HK-2 (cell line): ENCODE measurements at regions not wholly inside any gene's neighbourhood (a gene's known extent, or its start where the extent isn't known, plus 50 kb on each side); places are given as distances from the start of the nearest gene placed in this dataset.

Source experiments
- DNase-seq: peaks from one replicate; pipeline ENCODE4 v3.0.0-alpha.2; 2018; ENCODE audit not compliant: unreplicated experiment

GRCh38 chr7:118298771-118299170 is 74.3 kb downstream of the ANKRD7 start:
- DNase-seq = no peak

- DNase-seq = no peak
Observed at GRCh38 chr7:118300177-118300576, 75.7 kb downstream of the ANKRD7 start.

GRCh38 chr7:118304100-118304499 is 79.6 kb downstream of the ANKRD7 start:
- no peak for DNase-seq

- no peak for DNase-seq
Observed at GRCh38 chr7:118305671-118306070, 81.2 kb downstream of the ANKRD7 start.

GRCh38 chr7:118306771-118307170 is 82.3 kb downstream of the ANKRD7 start:
- DNase-seq = no peak

GRCh38 chr7:118311121-118311836 is 86.8 kb downstream of the ANKRD7 start:
- DNase-seq = no peak

- no peak for DNase-seq
Observed at GRCh38 chr7:118312051-118312450, 87.5 kb downstream of the ANKRD7 start.

GRCh38 chr7:118312966-118313365 is 88.5 kb downstream of the ANKRD7 start:
- DNase-seq = no peak

GRCh38 chr7:118324790-118325449 is 100.4 kb downstream of the ANKRD7 start:
- DNase-seq = no peak

- no peak for DNase-seq
Observed at GRCh38 chr7:118325450-118325808, 100.9 kb downstream of the ANKRD7 start.

GRCh38 chr7:118327174-118327573 is 102.7 kb downstream of the ANKRD7 start:
- DNase-seq = no peak

GRCh38 chr7:118328505-118329211 is 104.2 kb downstream of the ANKRD7 start:
- DNase-seq = no peak

GRCh38 chr7:118330388-118330787 is 105.9 kb downstream of the ANKRD7 start:
- no peak for DNase-seq

GRCh38 chr7:118346748-118347147 is 122.2 kb downstream of the ANKRD7 start:
- no peak for DNase-seq

GRCh38 chr7:118349604-118350003 is 125.1 kb downstream of the ANKRD7 start:
- no peak for DNase-seq

GRCh38 chr7:118350260-118350659 is 125.8 kb downstream of the ANKRD7 start:
- DNase-seq = no peak

GRCh38 chr7:118352867-118353453 is 128.5 kb downstream of the ANKRD7 start:
- no peak for DNase-seq

- no peak for DNase-seq
Observed at GRCh38 chr7:118366363-118366762, 141.9 kb downstream of the ANKRD7 start.

- no peak for DNase-seq
Observed at GRCh38 chr7:118368958-118369357, 144.5 kb downstream of the ANKRD7 start.

GRCh38 chr7:118369987-118370386 is 145.5 kb downstream of the ANKRD7 start:
- DNase-seq = no peak

- no peak for DNase-seq
Observed at GRCh38 chr7:118372530-118372929, 148.0 kb downstream of the ANKRD7 start.

GRCh38 chr7:118389629-118390028 is 165.1 kb downstream of the ANKRD7 start:
- DNase-seq = no peak

- no peak for DNase-seq
Observed at GRCh38 chr7:118404211-118404610, 179.7 kb downstream of the ANKRD7 start.
